ENCODE measurements at regions not wholly inside any gene's neighbourhood (a gene's known extent, or its start where the extent isn't known, plus 50 kb on each side); places are given as distances from the start of the nearest gene placed in this dataset.

- no peaks in the 10 kb centered on the region for H3K4me1 ChIP-seq (ENCODE audit: control insufficient read depth, insufficient read depth, low read length)
- no peak overlapping the region for H3K9ac ChIP-seq (ENCODE audit: extremely low read depth, low read length, poor library complexity, severe bottlenecking)
- no peaks in the 10 kb centered on the region for H3K9me3 ChIP-seq (ENCODE audit: control insufficient read depth, low read length)
- no peaks in the 10 kb centered on the region for H3K4me1 Mint-ChIP-seq
- H3K27me3 ChIP-seq (ENCODE audit: control insufficient read depth, insufficient read depth, low read length, poor library complexity, severe bottlenecking): no peaks in the 10 kb centered on the region
- H3K27ac ChIP-seq (ENCODE audit: low read depth, low read length): no peak overlapping the region
- 82 to 89% methylated on average over 8 to 10 of the region's 10 CpGs for WGBS, 2 experiments (ENCODE audit: insufficient coverage in 1 of 2, insufficient read length in 1 of 2)
- H3K36me3 ChIP-seq (ENCODE audit: control insufficient read depth, insufficient read depth, low read length): no peaks in the 10 kb centered on the region
- H3K4me3 Mint-ChIP-seq: no peak overlapping the region
- no peaks in the 10 kb centered on the region for H3K9me3 Mint-ChIP-seq
- no peaks in the 10 kb centered on the region for H3K27me3 Mint-ChIP-seq (ENCODE audit: insufficient read depth)
- TF ChIP-seq CTCF (conservative IDR thresholded peaks at IDR 0.05): peak; percentile 73
- no peak overlapping the region for H3K27ac Mint-ChIP-seq
- peak; percentile 81 for DNase-seq
- no peaks in the 10 kb centered on the region for H3K36me3 Mint-ChIP-seq (ENCODE audit: low read depth)
- H3K4me3 ChIP-seq (ENCODE audit: low read length): no peak overlapping the region
Measured at GRCh38 chr21:43269440-43269839, 100.6 kb downstream of the CRYAA start.

- Histone ChIP-seq H3K36me3 (ENCODE audit: control insufficient read depth, insufficient read depth, low read length) (no peaks in the 10 kb centered on the region), H3K9me3 (ENCODE audit: control insufficient read depth, low read length) (no peaks in the 10 kb centered on the region), H3K9ac (ENCODE audit: extremely low read depth, low read length, poor library complexity, severe bottlenecking) (no peak overlapping the region), H3K27me3 (ENCODE audit: control insufficient read depth, insufficient read depth, low read length, poor library complexity, severe bottlenecking) (no peaks in the 10 kb centered on the region), H3K4me1 (ENCODE audit: control insufficient read depth, insufficient read depth, low read length) (no peaks in the 10 kb centered on the region), H3K27ac (ENCODE audit: low read depth, low read length) (no peak overlapping the region), H3K4me3 (ENCODE audit: low read length) (no peak overlapping the region)
- Mint-ChIP-seq H3K27ac (no peak overlapping the region), H3K36me3 (ENCODE audit: low read depth) (no peaks in the 10 kb centered on the region), H3K9me3 (no peaks in the 10 kb centered on the region), H3K4me3 (no peak overlapping the region), H3K27me3 (ENCODE audit: insufficient read depth) (no peaks in the 10 kb centered on the region), H3K4me1 (no peaks in the 10 kb centered on the region)
- no peak for TF ChIP-seq CTCF (conservative IDR thresholded peaks at IDR 0.05)
- WGBS, 2 experiments (ENCODE audit: insufficient coverage in 1 of 2, insufficient read length in 1 of 2): 87 to 91% methylated on average over 4 to 12 of the region's 12 CpGs
- DNase-seq: no peak
Measured at GRCh38 chr21:43268804-43269186, 100.0 kb downstream of the CRYAA start.

GRCh38 chr21:43268086-43268803, 99.4 kb downstream of the CRYAA start:
- no peak for TF ChIP-seq CTCF (conservative IDR thresholded peaks at IDR 0.05)
- no peaks in the 10 kb centered on the region for H3K9me3 Mint-ChIP-seq
- WGBS, 2 experiments (ENCODE audit: insufficient coverage in 1 of 2, insufficient read length in 1 of 2): 93 to 94% methylated on average over 3 to 9 of the region's 9 CpGs
- DNase-seq: no peak
- no peaks in the 10 kb centered on the region for H3K36me3 Mint-ChIP-seq (ENCODE audit: low read depth)
- no peaks in the 10 kb centered on the region for H3K9me3 ChIP-seq (ENCODE audit: control insufficient read depth, low read length)
- H3K4me3 Mint-ChIP-seq: no peak overlapping the region
- no peaks in the 10 kb centered on the region for H3K4me1 Mint-ChIP-seq
- H3K4me3 ChIP-seq (ENCODE audit: low read length): no peak overlapping the region
- no peak overlapping the region for H3K27ac ChIP-seq (ENCODE audit: low read depth, low read length)
- no peak overlapping the region for H3K27ac Mint-ChIP-seq
- H3K36me3 ChIP-seq (ENCODE audit: control insufficient read depth, insufficient read depth, low read length): no peaks in the 10 kb centered on the region
- no peaks in the 10 kb centered on the region for H3K27me3 ChIP-seq (ENCODE audit: control insufficient read depth, insufficient read depth, low read length, poor library complexity, severe bottlenecking)
- no peaks in the 10 kb centered on the region for H3K27me3 Mint-ChIP-seq (ENCODE audit: insufficient read depth)
- no peak overlapping the region for H3K9ac ChIP-seq (ENCODE audit: extremely low read depth, low read length, poor library complexity, severe bottlenecking)
- H3K4me1 ChIP-seq (ENCODE audit: control insufficient read depth, insufficient read depth, low read length): no peaks in the 10 kb centered on the region
